ENCODE measurements at regions not wholly inside any gene's neighbourhood (a gene's known extent, or its start where the extent isn't known, plus 50 kb on each side); places are given as distances from the start of the nearest gene placed in this dataset.

DNA sequence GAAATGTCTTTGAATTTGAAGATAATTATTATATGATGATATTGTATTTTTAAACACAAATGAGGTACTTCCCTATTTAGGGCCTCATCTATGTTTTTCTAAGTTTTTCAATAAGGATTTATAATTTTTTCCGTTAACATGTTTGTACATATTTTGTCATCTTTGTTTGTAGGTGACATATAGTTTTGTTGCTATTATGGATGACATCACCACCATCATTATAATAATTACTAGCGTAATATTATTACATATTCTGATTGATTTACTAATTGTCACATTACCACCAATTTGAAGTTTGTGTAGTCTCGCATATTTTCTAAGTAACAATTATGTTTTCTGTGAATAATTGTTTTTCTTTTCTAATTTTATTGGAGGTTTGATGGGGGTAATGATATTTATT is 147.2 kb upstream of the DAAM1 start (continued):
- TF ChIP-seq, protein P1, sequence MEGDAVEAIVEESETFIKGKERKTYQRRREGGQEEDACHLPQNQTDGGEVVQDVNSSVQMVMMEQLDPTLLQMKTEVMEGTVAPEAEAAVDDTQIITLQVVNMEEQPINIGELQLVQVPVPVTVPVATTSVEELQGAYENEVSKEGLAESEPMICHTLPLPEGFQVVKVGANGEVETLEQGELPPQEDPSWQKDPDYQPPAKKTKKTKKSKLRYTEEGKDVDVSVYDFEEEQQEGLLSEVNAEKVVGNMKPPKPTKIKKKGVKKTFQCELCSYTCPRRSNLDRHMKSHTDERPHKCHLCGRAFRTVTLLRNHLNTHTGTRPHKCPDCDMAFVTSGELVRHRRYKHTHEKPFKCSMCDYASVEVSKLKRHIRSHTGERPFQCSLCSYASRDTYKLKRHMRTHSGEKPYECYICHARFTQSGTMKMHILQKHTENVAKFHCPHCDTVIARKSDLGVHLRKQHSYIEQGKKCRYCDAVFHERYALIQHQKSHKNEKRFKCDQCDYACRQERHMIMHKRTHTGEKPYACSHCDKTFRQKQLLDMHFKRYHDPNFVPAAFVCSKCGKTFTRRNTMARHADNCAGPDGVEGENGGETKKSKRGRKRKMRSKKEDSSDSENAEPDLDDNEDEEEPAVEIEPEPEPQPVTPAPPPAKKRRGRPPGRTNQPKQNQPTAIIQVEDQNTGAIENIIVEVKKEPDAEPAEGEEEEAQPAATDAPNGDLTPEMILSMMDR (IDR thresholded peaks at IDR 0.05; ENCODE audit: control extremely low read depth in 1 of 3, insufficient read depth in 1 of 3, low read depth in 1 of 3, low read length in 3 of 3): no peak
- TF ChIP-seq YY1 (IDR thresholded peaks at IDR 0.05; ENCODE audit: low read depth, low read length) (no peak), SIX5 (IDR thresholded peaks at IDR 0.05; ENCODE audit: low read depth, low read length) (no peak), TBP (IDR thresholded peaks at IDR 0.05; ENCODE audit: low read depth, low read length) (no peak), KDM4A (IDR thresholded peaks at IDR 0.05; ENCODE audit: low read depth, low read length, severe bottlenecking) (no peak), SRF (IDR thresholded peaks at IDR 0.05; ENCODE audit: low read depth, low read length) (no peak), JUN (IDR thresholded peaks at IDR 0.05; ENCODE audit: low read depth, low read length) (no peak)
